HG03378 (cell line): ENCODE measurements at regions not wholly inside any gene's neighbourhood (a gene's known extent, or its start where the extent isn't known, plus 50 kb on each side); places are given as distances from the start of the nearest gene placed in this dataset.
"Not testable (repeated sequence)": the region's sequence is repeated elsewhere in the genome, so short reads cannot be mapped to it uniquely, and the experiment has no call there.

Experiments used
- ATAC-seq: cut with Tn5 transposase; IDR thresholded peaks from one replicate; pipeline ENCODE4 v1.9.1; 2021; ENCODE audit warnings: mild to moderate bottlenecking, moderate library complexity; ENCODE audit not compliant: unreplicated experiment

DNA sequence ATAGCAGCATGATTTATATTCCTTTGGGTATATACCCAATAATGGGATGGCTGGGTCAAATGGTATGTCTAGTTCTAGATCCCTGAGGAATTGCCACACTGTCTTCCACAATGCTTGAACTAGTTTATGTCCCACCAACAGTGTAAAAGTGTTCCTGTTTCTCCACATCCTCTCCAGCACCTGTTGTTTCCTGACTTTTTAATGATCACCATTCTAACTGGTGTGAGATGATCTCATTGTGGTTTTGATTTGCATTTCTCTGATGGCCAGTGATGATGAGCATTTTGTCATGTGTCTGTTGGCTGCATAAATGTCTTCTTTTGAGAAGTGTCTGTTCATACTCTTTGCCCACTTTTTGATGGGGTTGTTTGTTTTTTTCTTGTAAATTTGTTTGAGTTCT is 54.0 kb upstream of the GPR89A start:
- not testable (repeated sequence) for ATAC-seq

- ATAC-seq: no peak
These were observed 62.7 kb upstream of the GPR89A start for GRCh38 chr1:145545055-145545454.

- not testable (repeated sequence) for ATAC-seq
These were observed 66.1 kb upstream of the GPR89A start for GRCh38 chr1:145541685-145542084.

DNA sequence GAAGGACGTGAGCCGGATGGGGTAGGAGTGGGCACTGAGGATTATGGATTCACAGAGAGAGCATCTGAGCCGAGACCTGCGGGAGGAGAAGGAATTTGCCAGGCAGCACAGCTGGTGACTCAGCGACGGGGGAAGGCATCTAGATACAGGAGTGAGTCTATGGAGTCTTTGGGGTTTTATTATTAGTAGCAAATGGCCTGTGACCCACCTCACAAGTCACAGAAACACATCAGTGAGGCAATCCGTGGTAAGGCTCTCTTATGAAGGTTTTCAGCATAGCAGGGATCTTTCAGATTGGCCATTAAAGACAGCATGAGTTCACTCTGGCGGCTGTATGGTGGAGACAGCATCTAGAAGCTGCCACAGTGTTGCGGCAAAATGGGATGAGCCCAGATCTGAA is 66.5 kb upstream of the GPR89A start:
- ATAC-seq: not testable (repeated sequence)

DNA sequence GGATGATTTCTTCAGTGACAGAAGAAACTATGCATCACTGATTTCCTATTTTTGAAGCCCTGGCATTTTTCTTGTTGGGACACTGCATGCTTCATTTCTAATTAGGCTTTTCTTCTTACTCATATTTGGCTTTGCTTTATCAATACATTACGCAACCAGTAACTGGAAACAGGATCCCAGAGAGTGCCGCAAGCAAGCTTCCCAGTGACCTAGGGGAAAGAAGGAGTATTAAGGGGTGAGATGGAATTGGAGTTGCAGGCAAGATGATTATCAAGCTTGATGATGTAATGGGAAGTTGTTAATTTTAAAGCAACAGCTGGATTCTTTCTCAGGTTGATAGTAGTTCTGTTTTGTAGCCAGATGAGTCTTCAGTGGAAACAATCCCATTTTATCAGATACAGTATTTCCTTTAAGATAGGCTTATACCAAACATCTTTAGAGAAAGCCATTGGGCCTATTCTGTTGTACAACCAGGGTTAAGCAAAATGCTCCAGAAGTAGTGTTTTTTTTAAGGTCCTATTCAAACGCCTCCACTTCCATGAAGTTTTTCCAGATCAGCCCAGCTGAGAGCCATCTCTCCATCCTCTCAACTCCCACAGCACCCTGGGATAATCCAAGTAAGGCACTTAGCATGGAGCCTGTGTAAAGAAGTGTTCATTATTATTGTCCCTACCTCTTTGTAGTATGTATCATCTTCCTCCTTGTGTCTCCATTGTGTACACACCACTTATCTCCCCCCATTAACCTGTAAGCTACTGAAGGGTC is 69.5 kb upstream of the GPR89A start:
- not testable (repeated sequence) for ATAC-seq

GRCh38 chr1:145537003-145537402 is 70.8 kb upstream of the GPR89A start:
- not testable (repeated sequence) for ATAC-seq

GRCh38 chr1:145535461-145535860 is 72.3 kb upstream of the GPR89A start:
- ATAC-seq: not testable (repeated sequence)

GRCh38 chr1:145528068-145528564 is 79.7 kb upstream of the GPR89A start:
- ATAC-seq: not testable (repeated sequence)

DNA sequence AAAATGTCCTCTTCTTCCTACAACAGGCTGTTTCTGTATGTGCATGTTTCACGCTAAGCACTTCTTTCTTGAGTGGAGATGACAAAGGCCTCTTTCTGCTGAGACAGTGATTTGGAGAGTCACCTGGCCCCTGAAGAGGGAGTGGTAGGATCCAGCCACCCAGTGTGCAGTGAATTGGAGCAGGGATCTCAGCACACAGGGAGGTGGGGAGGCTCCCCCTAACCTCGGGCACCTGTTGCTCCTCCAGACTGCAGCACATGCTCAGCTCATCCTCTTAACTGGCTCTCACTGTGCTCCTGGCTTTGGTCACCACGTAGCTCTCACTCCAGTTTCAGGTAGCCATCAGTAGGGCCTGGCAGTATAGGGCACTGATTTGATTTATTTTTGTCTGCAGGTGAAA is 87.6 kb upstream of the GPR89A start:
- not testable (repeated sequence) for ATAC-seq

- not testable (repeated sequence) for ATAC-seq
These were observed 88.5 kb upstream of the GPR89A start for GRCh38 chr1:145519302-145519701.

- ATAC-seq: not testable (repeated sequence)
These were observed 87.6 kb upstream of the NBPF20 start for GRCh38 chr1:145513017-145513416.

DNA sequence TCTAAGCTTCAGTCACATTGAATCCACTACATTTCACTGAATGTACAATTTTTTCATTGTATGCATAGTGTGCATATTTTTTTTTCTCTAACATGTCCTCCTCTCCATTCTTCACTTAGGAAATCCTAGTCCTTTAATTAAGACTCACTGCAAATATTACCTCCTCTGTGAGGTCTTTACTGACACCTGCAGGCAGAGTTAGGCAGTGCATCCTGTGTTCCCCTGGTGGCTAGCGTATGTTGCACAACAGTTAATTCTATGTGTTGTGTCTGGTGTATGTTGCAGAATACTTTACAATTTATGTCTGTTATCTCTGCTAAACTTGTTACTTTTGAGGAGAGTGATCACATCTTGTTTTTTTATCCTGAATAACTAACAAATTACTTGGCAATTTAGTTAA is 82.7 kb upstream of the NBPF20 start:
- peak; percentile 79 for ATAC-seq

DNA sequence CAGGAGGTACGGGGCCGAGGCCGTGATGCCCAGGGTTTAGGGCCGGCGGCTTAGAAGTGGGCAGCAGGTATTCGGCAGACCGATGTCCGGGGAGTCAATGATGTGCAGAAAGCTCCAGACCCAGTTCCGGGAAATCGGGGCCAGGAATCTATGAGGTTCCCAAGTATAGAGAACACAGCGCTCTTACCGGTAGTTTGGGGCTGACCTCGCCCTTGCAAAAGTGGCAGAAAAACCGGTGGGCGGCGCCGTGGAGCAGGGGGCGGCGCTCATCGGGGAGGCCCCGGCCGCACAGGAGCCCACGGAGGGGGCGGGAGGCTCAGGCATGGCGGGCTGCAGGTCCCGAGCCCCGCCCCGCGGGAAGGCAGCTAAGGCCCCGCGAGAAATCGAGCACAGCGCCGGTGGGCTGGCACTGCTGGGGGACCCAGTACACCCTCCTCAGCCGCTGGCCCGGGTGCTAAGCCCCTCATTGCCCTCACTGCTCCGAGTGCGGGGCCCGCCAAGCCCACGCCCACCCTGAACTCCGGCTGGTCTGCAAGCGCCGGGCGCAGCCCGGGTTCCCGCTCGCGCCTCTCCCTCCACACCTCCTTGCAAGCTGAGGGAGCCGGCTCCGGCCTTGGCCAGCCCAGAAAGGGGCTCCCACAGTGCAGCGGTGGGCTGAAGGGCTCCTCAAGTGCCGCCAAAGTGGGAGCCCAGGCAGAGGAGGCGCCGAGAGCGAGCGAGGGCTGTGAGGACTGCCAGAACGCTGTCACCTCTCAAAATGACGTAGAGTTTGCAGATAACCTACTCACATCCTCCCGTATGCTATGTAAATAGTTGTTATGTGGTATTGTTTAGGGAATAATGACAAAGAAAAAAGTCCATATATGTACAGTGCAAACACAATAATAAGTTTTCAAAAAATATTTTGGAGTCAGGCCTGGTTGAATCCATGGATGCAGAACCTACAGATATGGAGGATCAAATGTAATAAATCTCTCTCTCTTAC is 80.6 kb upstream of the NBPF20 start:
- not testable (repeated sequence) for ATAC-seq

GRCh38 chr1:145504834-145505413 is 79.5 kb upstream of the NBPF20 start:
- ATAC-seq: not testable (repeated sequence)

GRCh38 chr1:145504310-145504709 is 78.9 kb upstream of the NBPF20 start:
- not testable (repeated sequence) for ATAC-seq

DNA sequence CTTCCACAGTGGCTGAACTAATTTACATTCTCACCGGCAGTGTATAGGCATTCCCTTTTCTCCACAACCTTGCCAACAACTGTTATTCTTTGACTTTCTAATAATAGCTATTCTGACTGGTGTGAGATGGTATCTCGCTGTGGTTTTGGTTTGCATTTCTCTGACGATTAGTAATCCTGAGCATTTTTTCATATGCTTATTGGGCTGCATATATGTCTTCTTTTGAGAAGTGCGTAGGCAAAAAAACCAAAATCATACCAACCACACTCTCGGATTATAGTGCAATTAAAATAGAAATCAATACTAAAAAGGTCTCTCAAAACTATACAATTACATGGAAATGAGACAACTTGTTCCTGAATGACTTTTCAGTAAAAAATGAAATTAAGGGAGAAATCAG is 74.8 kb upstream of the NBPF20 start:
- not testable (repeated sequence) for ATAC-seq

- ATAC-seq: not testable (repeated sequence)
These were observed 69.9 kb upstream of the NBPF20 start for GRCh38 chr1:145495077-145495871.

DNA sequence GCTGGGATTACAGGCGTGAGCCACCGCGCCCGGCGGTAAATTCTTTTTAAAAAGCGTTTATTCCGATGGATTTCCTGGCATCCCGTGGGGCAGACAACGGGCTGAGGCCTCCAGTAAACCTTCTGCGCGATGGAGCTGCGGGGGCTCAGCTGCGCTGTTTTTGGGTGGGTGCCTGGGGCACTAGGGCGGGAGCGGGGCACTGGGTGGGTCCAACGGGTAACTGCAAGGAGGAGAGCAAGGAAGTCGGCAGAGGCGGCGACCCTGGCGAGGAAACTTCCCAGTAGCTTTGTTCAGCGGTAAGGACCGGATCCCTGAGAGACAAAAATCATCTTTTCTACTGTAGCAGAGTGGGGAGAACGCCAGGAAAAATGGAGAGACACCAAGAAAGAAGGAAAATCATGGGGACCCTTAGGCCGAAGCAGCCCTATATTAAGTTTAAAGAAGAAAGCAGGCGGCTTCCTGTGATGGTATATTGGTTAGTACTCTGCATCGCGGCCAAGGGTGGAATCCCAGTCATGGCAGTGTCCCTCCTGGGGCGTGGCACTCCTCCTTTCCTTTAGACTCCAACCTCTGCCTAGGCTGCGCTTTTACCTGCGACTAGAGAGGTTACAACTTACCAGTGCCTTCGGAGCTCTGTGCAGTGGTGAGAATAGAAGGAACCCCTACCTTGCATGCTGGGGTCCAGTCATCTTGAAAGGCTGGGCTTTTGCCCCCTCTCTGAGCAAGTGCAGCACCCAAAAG is 63.0 kb upstream of the NBPF20 start:
- not testable (repeated sequence) for ATAC-seq

DNA sequence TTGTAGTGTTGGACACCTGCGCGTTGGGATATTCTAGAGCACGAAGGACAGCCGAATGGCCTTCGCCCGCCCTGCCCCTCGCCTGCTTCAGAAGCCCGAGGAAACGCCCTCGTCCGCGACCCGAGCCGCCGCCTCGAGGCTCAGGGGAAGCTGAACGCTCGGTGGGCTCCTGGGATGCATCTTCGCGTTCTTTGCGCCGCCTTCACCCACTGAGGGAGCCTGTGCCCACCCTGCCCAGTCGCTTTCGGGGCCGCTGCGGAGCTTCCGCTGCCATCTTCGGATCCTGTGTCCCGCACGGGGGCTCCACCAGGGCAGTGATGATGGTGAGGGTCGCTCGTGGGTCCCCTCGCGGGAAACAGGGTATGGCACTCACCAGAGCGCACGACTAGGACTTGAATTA is 61.8 kb upstream of the NBPF20 start:
- not testable (repeated sequence) for ATAC-seq
